ENCODE measurements at regions not wholly inside any gene's neighbourhood (a gene's known extent, or its start where the extent isn't known, plus 50 kb on each side); places are given as distances from the start of the nearest gene placed in this dataset.

- H3K79me2 ChIP-seq (ENCODE audit: low read length): no peaks in the 10 kb centered on the region
Measured at GRCh38 chr16:52073024-52073423, 473.9 kb downstream of the TOX3 start.

GRCh38 chr16:52071101-52071500 lies 475.8 kb downstream of the TOX3 start:
- Histone ChIP-seq H3K4me2 (ENCODE audit: low read length) (no peak overlapping the region), H3K27me3 (ENCODE audit: low read depth, low read length) (no peaks in the 10 kb centered on the region)
- TF ChIP-seq EZH2phosphoT487 (IDR thresholded peaks at IDR 0.05; ENCODE audit: low read depth): no peak
- no peak for TF ChIP-seq CTCF (IDR thresholded peaks at IDR 0.05; ENCODE audit: low read depth, low read length)

More at GRCh38 chr16:52073024-52073423, 473.9 kb downstream of the TOX3 start:
- Histone ChIP-seq H2AFZ (ENCODE audit: low read depth, low read length) (no peak overlapping the region), H3K27ac (ENCODE audit: low read length) (no peak overlapping the region), H3K36me3 (replicated peaks; ENCODE audit: low read depth, low read length) (no peaks in the 10 kb centered on the region), H3K4me2 (ENCODE audit: low read length) (no peak overlapping the region), H3K9me3 (ENCODE audit: insufficient read depth, low read length) (no peaks in the 10 kb centered on the region), H4K20me1 (ENCODE audit: insufficient read depth, low read length) (no peaks in the 10 kb centered on the region), H3K4me1 (ENCODE audit: low read length) (no peaks in the 10 kb centered on the region), H3K27me3 (ENCODE audit: low read depth, low read length) (no peaks in the 10 kb centered on the region), H3K4me3 (ENCODE audit: low read length) (no peak overlapping the region), H3K9ac (ENCODE audit: low read length) (no peak overlapping the region)
- TF ChIP-seq CTCF (IDR thresholded peaks at IDR 0.05; ENCODE audit: low read depth, low read length) (no peak), EZH2phosphoT487 (IDR thresholded peaks at IDR 0.05; ENCODE audit: low read depth) (no peak)

GRCh38 chr16:52070341-52071057 lies 476.4 kb downstream of the TOX3 start:
- Histone ChIP-seq H3K4me3 (ENCODE audit: low read length) (no peak overlapping the region), H3K9ac (ENCODE audit: low read length) (no peak overlapping the region), H3K9me3 (ENCODE audit: insufficient read depth, low read length) (no peaks in the 10 kb centered on the region; the same call in 1 of the 2 replicates), H3K79me2 (ENCODE audit: low read length) (no peaks in the 10 kb centered on the region), H3K36me3 (replicated peaks; ENCODE audit: low read depth, low read length) (no peaks in the 10 kb centered on the region), H2AFZ (ENCODE audit: low read depth, low read length) (no peak overlapping the region), H3K27me3 (ENCODE audit: low read depth, low read length) (no peaks in the 10 kb centered on the region), H4K20me1 (ENCODE audit: insufficient read depth, low read length) (no peaks in the 10 kb centered on the region), H3K4me2 (ENCODE audit: low read length) (no peak overlapping the region), H3K4me1 (ENCODE audit: low read length) (no peaks in the 10 kb centered on the region), H3K27ac (ENCODE audit: low read length) (no peak overlapping the region)
- TF ChIP-seq CTCF (IDR thresholded peaks at IDR 0.05; ENCODE audit: low read depth, low read length) (no peak), EZH2phosphoT487 (IDR thresholded peaks at IDR 0.05; ENCODE audit: low read depth) (no peak)

More at GRCh38 chr16:52071101-52071500, 475.8 kb downstream of the TOX3 start:
- Histone ChIP-seq H3K79me2 (ENCODE audit: low read length) (no peaks in the 10 kb centered on the region), H3K27ac (ENCODE audit: low read length) (no peak overlapping the region), H3K9me3 (ENCODE audit: insufficient read depth, low read length) (no peaks in the 10 kb centered on the region), H3K36me3 (replicated peaks; ENCODE audit: low read depth, low read length) (no peaks in the 10 kb centered on the region), H3K9ac (ENCODE audit: low read length) (no peak overlapping the region), H4K20me1 (ENCODE audit: insufficient read depth, low read length) (no peaks in the 10 kb centered on the region), H2AFZ (ENCODE audit: low read depth, low read length) (no peak overlapping the region), H3K4me1 (ENCODE audit: low read length) (no peaks in the 10 kb centered on the region), H3K4me3 (ENCODE audit: low read length) (no peak overlapping the region)

DNA sequence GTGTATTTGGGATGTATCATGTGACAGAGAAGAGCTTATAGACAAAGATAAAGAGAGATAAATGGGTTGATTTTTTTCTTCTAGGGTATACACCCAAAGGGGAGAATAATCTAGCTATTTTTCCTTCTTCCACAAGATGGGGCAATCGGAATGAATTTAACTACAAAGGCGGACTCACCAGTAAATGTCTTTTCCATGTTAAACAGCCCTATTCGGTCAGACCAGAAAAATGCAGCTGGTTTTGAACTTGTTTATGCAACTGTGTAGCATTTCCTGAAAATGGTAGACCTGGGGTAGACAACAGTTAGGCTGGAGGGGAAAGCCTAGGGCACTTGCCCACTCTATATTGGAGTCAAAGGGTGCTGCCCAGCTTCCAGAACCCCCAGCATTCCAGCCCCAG lies 477.1 kb downstream of the TOX3 start:
- Histone ChIP-seq H3K27me3 (ENCODE audit: low read depth, low read length) (no peaks in the 10 kb centered on the region), H3K27ac (ENCODE audit: low read length) (no peak overlapping the region), H3K9ac (ENCODE audit: low read length) (no peak overlapping the region), H3K4me2 (ENCODE audit: low read length) (no peak overlapping the region), H2AFZ (ENCODE audit: low read depth, low read length) (no peak overlapping the region), H3K36me3 (replicated peaks; ENCODE audit: low read depth, low read length) (no peaks in the 10 kb centered on the region), H3K79me2 (ENCODE audit: low read length) (no peaks in the 10 kb centered on the region), H3K4me1 (ENCODE audit: low read length) (no peaks in the 10 kb centered on the region), H4K20me1 (ENCODE audit: insufficient read depth, low read length) (no peaks in the 10 kb centered on the region), H3K9me3 (ENCODE audit: insufficient read depth, low read length) (no peaks in the 10 kb centered on the region; the same call in 1 of the 2 replicates), H3K4me3 (ENCODE audit: low read length) (no peak overlapping the region)
- TF ChIP-seq EZH2phosphoT487 (IDR thresholded peaks at IDR 0.05; ENCODE audit: low read depth) (no peak), CTCF (IDR thresholded peaks at IDR 0.05; ENCODE audit: low read depth, low read length) (peak; percentile 24; the same call in 1 of the 2 replicates)
